HCT116 (cell line): ENCODE measurements at regions not wholly inside any gene's neighbourhood (a gene's known extent, or its start where the extent isn't known, plus 50 kb on each side); places are given as distances from the start of the nearest gene placed in this dataset.
"Not testable (repeated sequence)": the region's sequence is repeated elsewhere in the genome, so short reads cannot be mapped to it uniquely, and the experiment has no call there.

Experiments
- ATAC-seq: fragments of 200-7000 bp; cut with Tn5 transposase; 2 replicates; pipeline ENCODE4 v1.9.1; 2020; ENCODE audit warnings: mild to moderate bottlenecking, moderate library complexity
- BruUV-seq: library from RNA; stranded (reverse); fragments of 400-500 nt; replicated peaks from 2 replicates; lab custom pipeline; 2021; lab: Mats Ljungman, UMichigan
- CTCF ChIA-PET: fragments of 300-600 bp; sonication (Branson Sonifier 250); formaldehyde crosslinking; loops from one replicate; lab custom pipeline; 2021; ENCODE audit warnings: antibody characterized with exemption; lab: Charles Lee
- POLR2A ChIA-PET: fragments of 300-600, 350-600 bp; sonication (Branson Sonifier 250); formaldehyde crosslinking; loops from one replicate; lab custom pipeline; 2021; ENCODE audit warnings: antibody characterized with exemption; lab: Charles Lee
- RAD21 ChIA-PET, 2 experiments: fragments of 300-600 bp; sonication (Branson Sonifier 250); formaldehyde crosslinking; loops; one replicate each; lab custom pipeline; 2023; ENCODE audit warnings: low total read pairs in 2 of 2; ENCODE audit not compliant: uncharacterized antibody in 2 of 2, unreplicated experiment in 2 of 2, low non-redundant PET in 1 of 2; lab: Charles Lee
- DNase-seq: peaks from one replicate; pipeline ENCODE4 v3.0.0-alpha.2; 2010; ENCODE audit warnings: low read depth, low spot score
- H2AFZ ChIP-seq: fragments of 200-600 bp; shearing (Covaris generic), sonication (generic); 2 replicates; pipeline ENCODE4 v1.6.1; 2017; ENCODE audit warnings: low read depth, mixed run types, mixed read lengths, antibody characterized with exemption, low read length; ENCODE audit not compliant: poor library complexity, severe bottlenecking
- H3K27ac ChIP-seq: 2 replicates; pipeline ENCODE4 v1.5.1; 2012; ENCODE audit warnings: low read depth, low read length
- H3K27me3 ChIP-seq: fragments of 200-600 bp; sonication (generic); 2 replicates; pipeline ENCODE4 v1.6.1; 2016; ENCODE audit warnings: mixed run types, low read length, mixed read lengths; ENCODE audit not compliant: insufficient read depth
- H3K36me3 ChIP-seq, 2 experiments: fragments of 200-500 bp in 1 of 2; fragments of 200-600 bp in 1 of 2; sonication (Bioruptor generic) in 1 of 2; sonication (generic) in 1 of 2; 2 replicates each; pipeline versions ENCODE4 v1.5.1 to v1.6.1; 2014 to 2016; ENCODE audit warnings: low read length in 2 of 2, inconsistent platforms in 1 of 2, mixed read lengths in 1 of 2, mixed run types in 1 of 2; ENCODE audit not compliant: insufficient read depth in 2 of 2, control insufficient read depth in 1 of 2
- H3K4me1 ChIP-seq, 2 experiments: fragments of 200-600 bp in 1 of 2; sonication (generic) in 1 of 2; 2 replicates each; pipeline versions ENCODE4 v1.5.1 to v1.6.1; 2012 to 2017; ENCODE audit warnings: low read length in 2 of 2, inconsistent platforms in 1 of 2, mild to moderate bottlenecking in 1 of 2, mixed read lengths in 1 of 2, mixed run types in 1 of 2, moderate library complexity in 1 of 2; ENCODE audit not compliant: insufficient read depth in 2 of 2, control insufficient read depth in 1 of 2
- H3K4me2 ChIP-seq: fragments of 200-600 bp; sonication (generic); 2 replicates; pipeline ENCODE4 v1.6.1; 2017; ENCODE audit warnings: mixed run types, low read length, mixed read lengths
- H3K4me3 ChIP-seq, 2 experiments: fragments of 200-600 bp in 1 of 2; sonication (generic) in 1 of 2; replicated peaks in 1 of 2; 2 replicates each; pipeline ENCODE4 v1.5.1; 2011 to 2016; ENCODE audit warnings: low read length in 2 of 2, control low read depth in 1 of 2, low read depth in 1 of 2, mild to moderate bottlenecking in 1 of 2, mixed read lengths in 1 of 2, mixed run types in 1 of 2
- H3K79me2 ChIP-seq: fragments of 200-600 bp; sonication (generic); 2 replicates; pipeline ENCODE4 v1.6.1; 2017; ENCODE audit warnings: mild to moderate bottlenecking, mixed run types, low read length, moderate library complexity, mixed read lengths; ENCODE audit not compliant: insufficient read depth
- H3K9ac ChIP-seq: fragments of 200-600 bp; sonication (generic); 2 replicates; pipeline ENCODE4 v1.6.1; 2016; ENCODE audit warnings: low read length, mixed read lengths
- H3K9me2 ChIP-seq: fragments of 200-600 bp; sonication (generic), shearing (Covaris generic); 2 replicates; pipeline ENCODE4 v1.6.1; 2017; ENCODE audit warnings: mixed run types, mild to moderate bottlenecking, moderate library complexity; ENCODE audit not compliant: insufficient read depth
- H3K9me3 ChIP-seq, 2 experiments: fragments of 200-500 bp in 1 of 2; fragments of 200-600 bp in 1 of 2; sonication (Bioruptor generic) in 1 of 2; sonication (generic) in 1 of 2; 2 replicates each; pipeline ENCODE4 v1.6.1; 2014 to 2017; ENCODE audit warnings: low read length in 2 of 2, mixed read lengths in 2 of 2, inconsistent platforms in 1 of 2, low read depth in 1 of 2, mild to moderate bottlenecking in 1 of 2, mixed run types in 1 of 2, moderate library complexity in 1 of 2; ENCODE audit not compliant: control insufficient read depth in 1 of 2, insufficient read depth in 1 of 2
- H4K20me1 ChIP-seq: fragments of 200-600 bp; sonication (generic), shearing (Covaris generic); 2 replicates; pipeline ENCODE4 v1.6.1; 2017; ENCODE audit warnings: mixed run types, mild to moderate bottlenecking, moderate library complexity; ENCODE audit not compliant: insufficient read depth
- CTCF ChIP-seq, 3 experiments: fragments of 200-600 bp in 1 of 3; sonication (generic) in 1 of 3; IDR thresholded peaks in 2 of 3; conservative IDR thresholded peaks in 1 of 3; 2 replicates each; pipeline ENCODE4 v1.5.1; 2012 to 2017; ENCODE audit warnings: low read depth in 2 of 3, low read length in 2 of 3, antibody characterized with exemption in 1 of 3, borderline replicate concordance in 1 of 3, control low read depth in 1 of 3, mild to moderate bottlenecking in 1 of 3, mixed read lengths in 1 of 3, mixed run types in 1 of 3, moderate library complexity in 1 of 3; ENCODE audit not compliant: insufficient read depth in 1 of 3
- RAD21 ChIP-seq: IDR thresholded peaks from 2 replicates; pipeline ENCODE4 v1.6.1; 2012; ENCODE audit warnings: low read depth, mild to moderate bottlenecking
- YY1 ChIP-seq: IDR thresholded peaks from 2 replicates; pipeline ENCODE4 v1.6.1; 2011; ENCODE audit warnings: low read length, low read depth, moderate library complexity, mild to moderate bottlenecking; ENCODE audit not compliant: insufficient replicate concordance; ENCODE audit errors: extremely low read depth
- ZNF274 ChIP-seq: fragments of 200-500 bp; sonication (Bioruptor generic); IDR thresholded peaks from 2 replicates; pipeline ENCODE4 v1.6.1; 2014; ENCODE audit warnings: mild to moderate bottlenecking, low read depth, low read length, inconsistent platforms
- intact Hi-C: fragments of 100-400 bp; cut with micrococcal nuclease; formaldehyde crosslinking; loops from 2 replicates; pipeline ENCODE4 v1.10.0; 2022
- TF ChIP-seq, protein P1 (sequence below): IDR thresholded peaks from 2 replicates; pipeline ENCODE4 v1.6.1; 2012

GRCh38 chr10:61818251-61818650, 83.2 kb upstream of the ARID5B start:
- H4K20me1 ChIP-seq, H3K79me2 ChIP-seq, H3K4me3 ChIP-seq, POLR2A ChIA-PET, H3K36me3 ChIP-seq, H3K27ac ChIP-seq, H3K4me1 ChIP-seq, BruUV-seq, DNase-seq, H3K9me2 ChIP-seq, RAD21 ChIA-PET, H3K4me2 ChIP-seq, ATAC-seq, H3K9me3 ChIP-seq, H3K9ac ChIP-seq, H3K27me3 ChIP-seq, H2AFZ ChIP-seq: not testable (repeated sequence)
- CTCF ChIA-PET = interaction anchor here (3.7 kb wide), 1 partner anchor 68 kb away, joined by 71 read pairs; no protein-coding TSS in a partner anchor
- intact Hi-C loops = loop anchor here (10.0 kb wide), 1 partner anchor 533 kb away; no protein-coding TSS in a partner anchor

DNA sequence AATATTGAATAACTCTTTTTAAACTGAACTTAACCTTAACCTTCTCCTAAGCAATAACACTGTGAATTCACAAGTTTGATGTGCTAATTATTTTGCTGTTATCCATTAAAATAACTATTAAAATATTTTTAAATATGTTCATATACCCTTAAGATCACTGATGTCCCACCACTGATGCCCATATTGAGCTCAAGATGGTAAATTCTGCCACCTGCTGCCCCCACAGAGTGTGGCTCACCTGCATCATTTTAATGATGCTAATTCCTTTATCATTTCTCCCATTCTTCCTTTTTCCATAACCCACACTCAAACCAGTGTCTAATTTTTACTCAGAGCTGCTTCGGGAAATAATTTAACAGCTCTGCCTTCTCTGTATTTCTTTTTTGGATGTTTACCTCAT, 82.3 kb upstream of the ARID5B start:
- Histone ChIP-seq H3K9me2 (no peaks in the 10 kb centered on the region), H4K20me1 (no peaks in the 10 kb centered on the region), H3K79me2 (no peaks in the 10 kb centered on the region), H3K27me3 (no peaks in the 10 kb centered on the region), H3K36me3 (no peaks in the 10 kb centered on the region), H3K27ac (no peak overlapping the region), H3K4me1 (no peaks in the 10 kb centered on the region), H2AFZ (no peak overlapping the region), H3K4me2 (no peak overlapping the region), H3K9me3 (no peaks in the 10 kb centered on the region), H3K9ac (no peak overlapping the region), H3K4me3 (no peak overlapping the region)
- POLR2A ChIA-PET = interaction anchor here (0.5 kb wide), 1 partner anchor 19 kb away, joined by 4 read pairs; no protein-coding TSS in a partner anchor
- DNase-seq = no peak
- TF ChIP-seq RAD21 (peak; percentile 63), CTCF (IDR thresholded peaks at IDR 0.05 in 2 of 3, conservative IDR thresholded peaks at IDR 0.05 in 1 of 3; ENCODE audit: borderline replicate concordance in 1 of 3, insufficient read depth in 1 of 3, low read depth in 2 of 3, low read length in 2 of 3) (peak; percentile 35 to 43 (median 36); a peak in 4 of 6 replicates), ZNF274 (no peak), YY1 (no peak)
- TF ChIP-seq, protein P1, sequence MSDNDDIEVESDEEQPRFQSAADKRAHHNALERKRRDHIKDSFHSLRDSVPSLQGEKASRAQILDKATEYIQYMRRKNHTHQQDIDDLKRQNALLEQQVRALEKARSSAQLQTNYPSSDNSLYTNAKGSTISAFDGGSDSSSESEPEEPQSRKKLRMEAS = no peak
- BruUV-seq = no TSS peak
- intact Hi-C loops = loop anchor here (1.0 to 10.0 kb wide), 2 partner anchors 69 to 534 kb away; no protein-coding TSS in a partner anchor
- CTCF ChIA-PET = interaction anchor here (0.8 to 3.7 kb wide), 6 partner anchors 16 to 1003 kb away, joined by 3 to 71 read pairs (median 5); no protein-coding TSS in a partner anchor
- RAD21 ChIA-PET = interaction anchor here in 1 of 2 experiments (0.6 kb wide), 1 partner anchor 68 kb away, joined by 5 read pairs; no protein-coding TSS in a partner anchor
- no peak for ATAC-seq
